Erythroblast (primary cell): ENCODE measurements at regions not wholly inside any gene's neighbourhood (a gene's known extent, or its start where the extent isn't known, plus 50 kb on each side); places are given as distances from the start of the nearest gene placed in this dataset.

Experiments
- GATA1 ChIP-seq: IDR thresholded peaks from 2 replicates; pipeline ENCODE4 v1.6.1; 2011; ENCODE audit warnings: low read depth, mild to moderate bottlenecking, control low read depth, low read length, moderate library complexity
- POLR2A ChIP-seq: IDR thresholded peaks from 2 replicates; pipeline ENCODE4 v1.6.1; 2011; ENCODE audit warnings: mild to moderate bottlenecking, low read length

GRCh38 chr21:16154951-16155635, 425.3 kb downstream of the USP25 start:
- no peak for TF ChIP-seq POLR2A
- TF ChIP-seq GATA1 = no peak
